ENCODE measurements at regions not wholly inside any gene's neighbourhood (a gene's known extent, or its start where the extent isn't known, plus 50 kb on each side); places are given as distances from the start of the nearest gene placed in this dataset.
"Not testable (repeated sequence)": the region's sequence is repeated elsewhere in the genome, so short reads cannot be mapped to it uniquely, and the experiment has no call there.

- DNase-seq (ENCODE audit: low spot score), result no peak
Measured at GRCh38 chr2:100703213-100703612, 116.7 kb upstream of the NPAS2 start.

GRCh38 chr2:100703739-100704138, 116.2 kb upstream of the NPAS2 start:
- no peak for DNase-seq (ENCODE audit: low spot score)

DNA sequence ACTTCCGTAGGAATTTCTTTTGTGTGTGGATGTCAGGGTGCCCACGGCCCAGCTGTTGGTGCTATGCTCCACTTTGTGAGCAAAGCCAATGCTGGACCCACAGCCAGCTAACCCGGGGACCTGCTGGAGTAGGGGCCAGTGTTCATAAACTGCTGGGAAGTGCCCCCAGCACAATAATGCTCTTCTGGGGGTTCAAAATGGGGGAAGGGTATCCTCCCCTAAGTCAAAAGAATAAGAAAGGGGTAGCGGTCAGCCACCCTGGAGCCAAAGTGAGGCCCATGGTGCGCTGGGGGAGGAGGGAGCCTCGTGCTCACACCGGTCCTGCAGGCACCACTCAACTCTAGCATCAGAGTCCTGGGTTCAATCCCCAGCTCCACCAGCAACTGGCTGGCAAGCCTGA, 115.8 kb upstream of the NPAS2 start:
- DNase-seq (ENCODE audit: low spot score), result no peak

GRCh38 chr2:100704711-100705110, 115.2 kb upstream of the NPAS2 start:
- no peak for DNase-seq (ENCODE audit: low spot score)

- DNase-seq (ENCODE audit: low spot score), result no peak
Measured at GRCh38 chr2:100707016-100707947, 112.7 kb upstream of the NPAS2 start.

DNA sequence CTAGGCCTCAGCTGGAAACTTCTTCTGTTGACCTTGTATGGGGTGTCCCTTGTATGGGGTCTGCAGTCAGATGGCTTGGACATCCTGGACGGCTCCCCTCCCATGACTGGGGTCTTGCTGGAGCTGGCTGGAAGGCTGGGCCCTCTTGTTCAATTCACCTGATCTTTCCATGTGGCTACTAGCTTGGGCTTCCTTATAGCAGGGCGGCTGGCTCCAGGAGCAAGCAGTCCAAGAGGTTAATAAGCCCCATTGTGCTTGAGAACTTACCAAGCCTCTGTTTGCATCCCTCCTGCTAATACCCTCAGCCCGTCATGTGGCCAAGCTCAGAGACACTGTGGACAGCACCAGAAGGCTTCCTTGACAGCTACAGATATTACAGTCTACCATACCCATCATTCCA, 111.6 kb upstream of the NPAS2 start:
- no peak for DNase-seq (ENCODE audit: low spot score)

DNA sequence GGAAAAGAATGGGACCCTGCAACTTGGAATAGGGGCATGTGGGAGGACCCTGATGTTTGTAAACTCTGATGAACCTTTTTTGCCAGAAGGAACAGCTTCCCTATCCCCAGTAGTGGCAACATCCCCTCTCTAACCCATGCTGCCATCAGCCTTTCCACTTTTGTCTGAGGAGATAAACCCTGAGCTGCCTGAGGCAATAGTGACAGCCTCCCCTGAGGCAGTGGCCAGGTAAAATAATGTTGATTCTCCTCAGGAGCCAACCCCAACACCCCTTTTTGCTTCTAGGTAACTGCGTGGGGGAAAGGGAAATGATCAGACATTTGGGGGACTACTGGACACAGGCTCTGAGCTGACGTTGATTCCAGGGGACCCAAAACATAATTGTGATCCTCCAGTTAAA, 106.8 kb upstream of the NPAS2 start:
- no peak for DNase-seq (ENCODE audit: low spot score)

GRCh38 chr2:100714396-100715010, 105.4 kb upstream of the NPAS2 start:
- DNase-seq (ENCODE audit: low spot score), result not testable (repeated sequence)

- not testable (repeated sequence) for DNase-seq (ENCODE audit: low spot score)
Measured at GRCh38 chr2:100715861-100716260, 104.1 kb upstream of the NPAS2 start.

DNA sequence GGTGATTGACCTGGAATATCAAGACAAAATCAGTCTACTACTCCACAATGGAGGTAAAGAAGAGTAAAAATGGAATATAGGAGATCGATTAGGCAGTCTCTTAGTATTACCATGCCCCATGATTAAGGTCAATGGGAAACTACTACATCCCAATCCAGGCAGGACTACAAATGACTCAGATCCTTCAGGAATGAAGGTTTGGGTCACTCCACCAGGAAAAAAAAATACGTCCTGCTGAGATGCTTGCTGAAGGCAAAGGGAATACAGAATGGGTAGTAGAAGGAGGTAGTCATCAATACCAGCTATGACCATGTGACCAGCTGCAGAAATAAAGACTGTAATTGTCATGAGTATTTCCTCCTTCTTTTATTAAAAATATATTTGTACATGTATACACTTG, 103.4 kb upstream of the NPAS2 start:
- no peak for DNase-seq (ENCODE audit: low spot score)

DNA sequence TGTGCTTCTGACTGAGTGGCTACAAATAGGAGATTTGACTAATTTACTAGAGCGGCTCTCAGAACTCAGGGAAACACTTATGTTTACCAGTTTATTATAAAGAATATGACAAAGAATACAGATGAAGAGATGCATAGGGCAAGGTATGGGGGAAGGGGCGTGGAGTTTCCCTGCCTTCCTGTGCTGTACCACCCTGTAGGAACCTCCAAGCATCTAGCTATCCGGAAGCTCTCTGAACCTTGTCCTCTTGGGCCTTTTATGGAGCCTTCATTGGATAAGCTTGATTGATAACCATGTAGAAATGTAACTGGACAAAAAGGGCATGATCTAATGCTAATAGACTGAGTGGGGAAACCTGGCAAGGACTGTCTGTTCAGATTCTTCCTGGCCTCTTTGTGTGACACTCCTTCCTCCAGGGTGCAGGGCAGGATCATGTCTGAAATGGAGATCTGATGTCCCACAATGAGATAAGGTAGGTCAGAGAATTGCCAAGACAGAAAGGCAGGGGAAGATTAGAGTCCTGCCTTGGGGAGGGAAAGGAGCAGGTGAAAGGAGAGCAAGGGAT, 101.8 kb upstream of the NPAS2 start:
- DNase-seq (ENCODE audit: low spot score), result no peak

GRCh38 chr2:100720445-100720844, 99.5 kb upstream of the NPAS2 start:
- no peak for DNase-seq (ENCODE audit: low spot score)

GRCh38 chr2:100721693-100722092, 98.2 kb upstream of the NPAS2 start:
- DNase-seq (ENCODE audit: low spot score), result no peak

- no peak for DNase-seq (ENCODE audit: low spot score)
Measured at GRCh38 chr2:100722125-100722524, 97.8 kb upstream of the NPAS2 start.

DNA sequence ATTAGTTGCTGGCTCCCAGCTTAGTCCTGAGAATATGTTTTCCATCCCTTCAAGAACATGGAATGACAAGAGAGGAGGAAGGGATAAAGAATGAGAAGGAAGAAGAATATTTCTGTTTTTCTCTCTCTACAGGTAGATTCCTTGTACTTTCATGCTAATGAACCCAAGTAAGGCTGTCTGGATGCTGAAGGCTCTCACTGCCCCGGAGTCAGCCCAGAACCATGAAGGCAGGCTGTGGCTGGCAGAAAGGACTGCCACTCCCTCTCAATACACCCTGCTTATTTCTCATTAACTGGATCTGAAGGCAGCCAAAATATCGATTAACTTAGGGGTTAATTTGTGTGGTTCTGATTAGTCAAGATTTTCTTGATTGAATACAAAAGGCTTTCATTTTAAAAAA, 93.1 kb upstream of the NPAS2 start:
- no peak for DNase-seq (ENCODE audit: low spot score)

DNA sequence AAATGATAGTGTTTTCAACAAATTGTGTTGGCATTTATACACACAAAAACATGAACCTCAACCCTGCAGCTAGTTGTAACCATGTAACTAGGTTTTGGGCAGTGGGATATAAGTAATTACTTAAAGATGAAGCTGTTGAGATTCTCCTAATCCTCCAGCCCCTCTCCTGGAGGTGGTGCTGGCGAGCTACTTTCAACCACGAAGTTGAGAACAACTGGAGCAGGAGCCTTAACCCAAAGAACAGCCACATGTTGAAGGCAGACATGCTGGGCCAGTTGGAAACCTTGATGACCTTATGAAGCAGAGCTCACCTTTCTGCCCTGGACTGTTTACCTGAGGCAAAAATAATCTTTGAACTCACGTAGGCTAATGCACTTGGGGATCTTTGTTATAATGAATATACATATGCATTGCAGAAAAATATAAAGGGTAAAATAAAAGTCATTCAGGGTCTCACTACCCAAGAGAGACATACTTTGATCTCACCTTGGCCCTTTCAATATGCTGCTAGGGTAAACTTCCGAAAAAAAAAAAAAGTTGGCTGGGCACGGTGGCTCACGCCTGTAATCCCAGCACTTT, 89.6 kb upstream of the NPAS2 start:
- no peak for DNase-seq (ENCODE audit: low spot score)

DNA sequence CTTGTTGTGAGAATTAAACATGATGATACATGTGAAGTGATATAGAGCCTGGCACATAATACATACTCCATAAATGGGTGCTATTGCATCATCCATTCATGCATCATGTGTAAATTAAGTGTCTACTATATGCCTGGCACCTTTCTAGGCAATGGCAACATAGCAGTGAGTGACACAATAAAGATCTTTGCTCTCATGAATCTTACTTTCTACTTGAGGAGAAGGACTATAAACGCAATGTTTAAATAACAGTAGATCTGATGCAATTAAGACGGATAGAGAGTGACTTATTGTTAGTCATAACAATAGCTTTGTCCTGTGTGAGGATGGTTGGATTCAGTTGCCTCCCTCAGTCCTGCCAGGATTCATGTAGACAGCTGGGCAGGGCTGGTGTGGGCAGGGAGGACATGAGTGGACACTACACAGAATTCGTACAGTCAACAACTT, 88.4 kb upstream of the NPAS2 start:
- no peak for DNase-seq (ENCODE audit: low spot score)

GRCh38 chr2:100733391-100734187, 86.3 kb upstream of the NPAS2 start:
- DNase-seq (ENCODE audit: low spot score), result no peak

GRCh38 chr2:100736121-100736915, 83.6 kb upstream of the NPAS2 start:
- DNase-seq (ENCODE audit: low spot score), result no peak

GRCh38 chr2:100739735-100740432, 80.1 kb upstream of the NPAS2 start:
- no peak for DNase-seq (ENCODE audit: low spot score)
